ENCODE measurements at regions not wholly inside any gene's neighbourhood (a gene's known extent, or its start where the extent isn't known, plus 50 kb on each side); places are given as distances from the start of the nearest gene placed in this dataset.

GRCh38 chr12:19909418-19909817 is 458.9 kb upstream of the PDE3A start:
- TF ChIP-seq EP300 (IDR thresholded peaks at IDR 0.05), result no peak
- 37 to 42% methylated on average over 2 of the region's 2 CpGs for WGBS, 2 donors
- intact Hi-C loops (cut with DNase I), result no loop called here
- no peaks in the 10 kb centered on the region for H3K27me3 ChIP-seq
- H3K4me1 ChIP-seq, result peaks cover 0 to 10% (median 5%) of the 10 kb centered on the region in 4 donors
- H3K27ac ChIP-seq, result peak overlapping the region in 1 of 4 donors; percentile 13
- DNase-seq, result no peak
- H3K36me3 ChIP-seq, result no peaks in the 10 kb centered on the region
- H3K4me3 ChIP-seq, result no peak overlapping the region
- H3K9me3 ChIP-seq, result no peaks in the 10 kb centered on the region

GRCh38 chr12:19910681-19911080 is 457.7 kb upstream of the PDE3A start:
- H3K9me3 ChIP-seq, result no peaks in the 10 kb centered on the region
- H3K27ac ChIP-seq, result no peak overlapping the region

GRCh38 chr12:19912991-19913390 is 455.3 kb upstream of the PDE3A start:
- H3K4me3 ChIP-seq, result no peak overlapping the region
- peaks cover 0 to 28% (median 16%) of the 10 kb centered on the region in 4 donors for H3K4me1 ChIP-seq
- no peak for DNase-seq

More at GRCh38 chr12:19910681-19911080, 457.7 kb upstream of the PDE3A start:
- no peaks in the 10 kb centered on the region for H3K27me3 ChIP-seq
- no peak for DNase-seq
- no peak overlapping the region for H3K4me3 ChIP-seq
- no peak for TF ChIP-seq POLR2AphosphoS5 (IDR thresholded peaks at IDR 0.05)
- no peak for TF ChIP-seq POLR2A (IDR thresholded peaks at IDR 0.05)
- no peak for TF ChIP-seq CTCF (IDR thresholded peaks at IDR 0.05)
- TF ChIP-seq EP300 (IDR thresholded peaks at IDR 0.05), result no peak
- WGBS, 2 donors, result 86 to 91% methylated on average over 3 of the region's 3 CpGs
- intact Hi-C loops (cut with DNase I), result loop anchor here (10.0 kb wide), 1 partner anchor 694 kb away; no protein-coding TSS in a partner anchor
- H3K4me1 ChIP-seq, result peaks cover 0 to 19% (median 11%) of the 10 kb centered on the region in 4 donors
- H3K36me3 ChIP-seq, result no peaks in the 10 kb centered on the region

GRCh38 chr12:19915392-19916195 is 452.7 kb upstream of the PDE3A start:
- intact Hi-C loops (cut with DNase I), result loop anchor here (5.0 to 10.0 kb wide), 2 partner anchors 452 to 689 kb away; partner anchors contain the start of gene PDE3A
- 74 to 77% methylated on average over 3 of the region's 3 CpGs for WGBS, 2 donors
- Histone ChIP-seq H3K27ac (no peak overlapping the region), H3K36me3 (no peaks in the 10 kb centered on the region), H3K4me3 (no peak overlapping the region), H3K9me3 (no peaks in the 10 kb centered on the region), H3K4me1 (peaks cover 0 to 19% (median 12%) of the 10 kb centered on the region in 4 donors), H3K27me3 (no peaks in the 10 kb centered on the region)
- TF ChIP-seq EP300 (IDR thresholded peaks at IDR 0.05), result no peak
- TF ChIP-seq POLR2A (IDR thresholded peaks at IDR 0.05), result no peak
- TF ChIP-seq POLR2AphosphoS5 (IDR thresholded peaks at IDR 0.05), result no peak
- TF ChIP-seq CTCF (IDR thresholded peaks at IDR 0.05), result peak; percentile 52 to 75 (median 54)
- DNase-seq, result no peak

More at GRCh38 chr12:19912991-19913390, 455.3 kb upstream of the PDE3A start:
- 17 to 64% methylated on average over 5 of the region's 5 CpGs for WGBS, 2 donors
- H3K27me3 ChIP-seq, result no peaks in the 10 kb centered on the region
- no peaks in the 10 kb centered on the region for H3K36me3 ChIP-seq
- intact Hi-C loops (cut with DNase I), result loop anchor here (10.0 kb wide), 1 partner anchor 692 kb away; no protein-coding TSS in a partner anchor
- no peaks in the 10 kb centered on the region for H3K9me3 ChIP-seq
- TF ChIP-seq CTCF (IDR thresholded peaks at IDR 0.05) (no peak), POLR2A (IDR thresholded peaks at IDR 0.05) (no peak), EP300 (IDR thresholded peaks at IDR 0.05) (no peak), POLR2AphosphoS5 (IDR thresholded peaks at IDR 0.05) (no peak)
- no peak overlapping the region for H3K27ac ChIP-seq

- no peak overlapping the region for H3K4me3 ChIP-seq
- no peaks in the 10 kb centered on the region for H3K27me3 ChIP-seq
- no peak for TF ChIP-seq POLR2AphosphoS5 (IDR thresholded peaks at IDR 0.05)
- TF ChIP-seq EP300 (IDR thresholded peaks at IDR 0.05), result no peak
- TF ChIP-seq POLR2A (IDR thresholded peaks at IDR 0.05), result no peak
- TF ChIP-seq CTCF (IDR thresholded peaks at IDR 0.05), result no peak
- DNase-seq, result no peak
- H3K36me3 ChIP-seq, result no peaks in the 10 kb centered on the region
- 72 to 86% methylated on average over 1 of the region's 1 CpG for whole genome bisulfite sequencing, 2 donors
- H3K9me3 ChIP-seq, result no peaks in the 10 kb centered on the region
- H3K27ac ChIP-seq, result no peak overlapping the region
- intact Hi-C loops (cut with DNase I), result loop anchor here (5.0 to 10.0 kb wide), 2 partner anchors 451 to 689 kb away; partner anchors contain the start of gene PDE3A
- peaks cover 0 to 19% (median 12%) of the 10 kb centered on the region in 4 donors for H3K4me1 ChIP-seq
Measured at GRCh38 chr12:19916196-19916753, 452.1 kb upstream of the PDE3A start.

All from sigmoid colon (tissue), 6 donors.